ENCODE measurements at regions not wholly inside any gene's neighbourhood (a gene's known extent, or its start where the extent isn't known, plus 50 kb on each side); places are given as distances from the start of the nearest gene placed in this dataset.
"Not testable (repeated sequence)": the region's sequence is repeated elsewhere in the genome, so short reads cannot be mapped to it uniquely, and the experiment has no call there.

GRCh38 chr1:147071142-147071541, 101.1 kb downstream of the PRKAB2 start:
- no peak for DNase-seq

- no peak for DNase-seq
Observed at GRCh38 chr1:147062956-147063355, 109.3 kb downstream of the PRKAB2 start.

GRCh38 chr1:147061880-147062279, 110.4 kb downstream of the PRKAB2 start:
- not testable (repeated sequence) for DNase-seq

GRCh38 chr1:147053269-147053668, 115.1 kb downstream of the NBPF12 start:
- DNase-seq, result no peak

GRCh38 chr1:147052677-147053076, 114.6 kb downstream of the NBPF12 start:
- DNase-seq, result no peak

GRCh38 chr1:147052143-147052542, 114.0 kb downstream of the NBPF12 start:
- no peak for DNase-seq

- no peak for DNase-seq
Observed at GRCh38 chr1:147051136-147051535, 113.0 kb downstream of the NBPF12 start.

- no peak for DNase-seq
Observed at GRCh38 chr1:147050654-147051053, 112.5 kb downstream of the NBPF12 start.

GRCh38 chr1:147046863-147047394, 108.8 kb downstream of the NBPF12 start:
- not testable (repeated sequence) for DNase-seq

GRCh38 chr1:147046189-147046862, 108.2 kb downstream of the NBPF12 start:
- DNase-seq, result no peak
